H1 (cell line): ENCODE measurements at regions not wholly inside any gene's neighbourhood (a gene's known extent, or its start where the extent isn't known, plus 50 kb on each side); places are given as distances from the start of the nearest gene placed in this dataset.

Experiments
- GABPA ChIP-seq: IDR thresholded peaks from 2 replicates; pipeline ENCODE4 v1.6.1; 2011; ENCODE audit warnings: mild to moderate bottlenecking, low read length, moderate library complexity, borderline replicate concordance; ENCODE audit not compliant: insufficient read depth
- KDM4A ChIP-seq: IDR thresholded peaks from one replicate; pipeline ENCODE4 v1.7.1; 2012; ENCODE audit warnings: low read depth, mild to moderate bottlenecking, moderate library complexity, low read length, inconsistent platforms; ENCODE audit not compliant: severe bottlenecking
- RXRA ChIP-seq: IDR thresholded peaks from 2 replicates; pipeline ENCODE4 v1.6.1; 2011; ENCODE audit warnings: low read depth, mild to moderate bottlenecking, low read length, moderate library complexity; ENCODE audit not compliant: insufficient read depth
- SAP30 ChIP-seq: fragments of 300-600 bp; sonication (generic); IDR thresholded peaks from 2 replicates; pipeline ENCODE4 v1.7.1; 2012; ENCODE audit warnings: low read length, moderate library complexity, mild to moderate bottlenecking, inconsistent platforms; ENCODE audit not compliant: insufficient read depth, insufficient replicate concordance
- TBP ChIP-seq: IDR thresholded peaks from 2 replicates; pipeline ENCODE4 v1.6.1; 2011; ENCODE audit warnings: low read depth, low read length, improper control_type of control experiment

GRCh38 chr20:55456316-55456940 is 548.9 kb downstream of the CBLN4 start (continued):
- no peak for TF ChIP-seq KDM4A
- TF ChIP-seq GABPA: no peak
- TF ChIP-seq RXRA: no peak
- no peak for TF ChIP-seq TBP
- TF ChIP-seq SAP30: no peak
